Astrocyte (in vitro differentiated cells and primary cell): ENCODE measurements at regions not wholly inside any gene's neighbourhood (a gene's known extent, or its start where the extent isn't known, plus 50 kb on each side); places are given as distances from the start of the nearest gene placed in this dataset.

ENCODE experiments used
- DNase-seq: peaks from one replicate; pipeline ENCODE4 v3.0.0-alpha.2; 2010; ENCODE audit warnings: low read depth
- FAIRE-seq: peaks from 2 replicates; lab custom pipeline; 2011; peaks lifted over from hg19 to GRCh38; lab: Jason Lieb, UNC
- H2AFZ ChIP-seq: 2 replicates; pipeline ENCODE4 v1.6.0; 2012; ENCODE audit warnings: low read depth, low read length, inconsistent platforms
- H3K27ac ChIP-seq: 2 replicates; pipeline ENCODE4 v1.5.1; 2011; ENCODE audit warnings: low read depth, low read length, inconsistent platforms
- H3K27me3 ChIP-seq: 2 replicates; pipeline ENCODE4 v1.6.0; 2011; ENCODE audit warnings: low read length, inconsistent platforms; ENCODE audit not compliant: insufficient read depth
- H3K36me3 ChIP-seq: 2 replicates; pipeline ENCODE4 v1.5.1; 2011; ENCODE audit warnings: low read length, inconsistent platforms; ENCODE audit not compliant: insufficient read depth
- H3K4me1 ChIP-seq: 2 replicates; pipeline ENCODE4 v1.5.1; 2011; ENCODE audit warnings: low read length, inconsistent platforms; ENCODE audit not compliant: insufficient read depth
- H3K4me2 ChIP-seq: 2 replicates; pipeline ENCODE4 v1.6.0; 2012; ENCODE audit warnings: low read length, inconsistent platforms
- H3K4me3 ChIP-seq: 2 replicates; pipeline ENCODE4 v1.5.1; 2011; ENCODE audit warnings: low read depth, mild to moderate bottlenecking, low read length, inconsistent platforms; ENCODE audit not compliant: insufficient read depth
- H3K79me2 ChIP-seq: 2 replicates; pipeline ENCODE4 v1.6.0; 2012; ENCODE audit warnings: mild to moderate bottlenecking, low read length, inconsistent platforms; ENCODE audit not compliant: insufficient read depth
- H3K9ac ChIP-seq: 2 replicates; pipeline ENCODE4 v1.6.0; 2012; ENCODE audit warnings: mild to moderate bottlenecking, low read length, inconsistent platforms
- H3K9me3 ChIP-seq: 2 replicates; pipeline ENCODE4 v1.5.1; 2012; ENCODE audit warnings: low read depth, mild to moderate bottlenecking, low read length, inconsistent platforms; ENCODE audit not compliant: insufficient read depth
- H4K20me1 ChIP-seq: 2 replicates; pipeline ENCODE4 v1.6.0; 2012; ENCODE audit warnings: low read length, inconsistent platforms; ENCODE audit not compliant: insufficient read depth
- H3K27ac Mint-ChIP-seq: one replicate; pipeline ENCODE4 v1.8.0; 2021; ENCODE audit warnings: mild to moderate bottlenecking, mixed read lengths; ENCODE audit not compliant: unreplicated experiment
- H3K27me3 Mint-ChIP-seq: one replicate; pipeline ENCODE4 v1.8.0; 2021; ENCODE audit warnings: low read depth, mixed read lengths; ENCODE audit not compliant: unreplicated experiment
- H3K36me3 Mint-ChIP-seq: one replicate; pipeline ENCODE4 v1.8.0; 2021; ENCODE audit warnings: low read depth, mixed read lengths; ENCODE audit not compliant: unreplicated experiment
- H3K4me1 Mint-ChIP-seq: one replicate; pipeline ENCODE4 v1.8.0; 2021; ENCODE audit warnings: low read depth, mixed read lengths; ENCODE audit not compliant: unreplicated experiment
- H3K4me3 Mint-ChIP-seq: one replicate; pipeline ENCODE4 v1.8.0; 2021; ENCODE audit warnings: mild to moderate bottlenecking, moderate library complexity, mixed read lengths; ENCODE audit not compliant: unreplicated experiment
- H3K9me3 Mint-ChIP-seq: one replicate; pipeline ENCODE4 v1.8.0; 2021; ENCODE audit warnings: mild to moderate bottlenecking, mixed read lengths; ENCODE audit not compliant: unreplicated experiment
- EZH2 ChIP-seq: IDR thresholded peaks from 2 replicates; pipeline ENCODE4 v1.6.1; 2012; ENCODE audit warnings: mild to moderate bottlenecking, low read length, inconsistent platforms; ENCODE audit not compliant: insufficient read depth
- TF ChIP-seq, protein P1 (sequence below): IDR thresholded peaks from 2 replicates; pipeline ENCODE4 v1.5.1; 2011; ENCODE audit warnings: low read depth, mild to moderate bottlenecking, inconsistent platforms, low read length, moderate library complexity; ENCODE audit not compliant: insufficient read depth

DNA sequence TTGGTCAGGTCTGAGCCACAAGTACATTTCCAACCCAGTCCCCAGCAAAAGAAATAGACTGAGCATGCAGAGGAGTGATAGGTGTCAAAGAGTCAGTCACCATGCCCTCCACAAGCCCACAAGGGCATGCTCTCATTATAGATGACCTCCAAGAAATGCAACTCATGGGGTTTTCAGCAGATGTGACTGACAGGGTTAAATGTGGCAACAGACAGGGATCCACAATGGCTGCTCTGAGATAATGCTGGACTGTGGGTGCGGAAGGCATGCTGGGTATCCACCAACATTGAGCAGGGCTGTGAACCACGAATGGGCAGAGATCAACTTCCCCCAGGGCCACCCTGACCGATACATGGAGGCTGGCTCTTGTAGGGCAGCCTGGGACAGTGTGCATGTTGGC is 115.8 kb downstream of the BCOR start:
- DNase-seq (no peak), FAIRE-seq (no peak)
- H3K27me3 Mint-ChIP-seq: peaks cover 9% of the 10 kb centered on the region
- H3K4me2 ChIP-seq: no peak overlapping the region
- peaks cover 2% of the 10 kb centered on the region for H3K9me3 Mint-ChIP-seq
- peaks cover 18% of the 10 kb centered on the region for H3K4me1 Mint-ChIP-seq
- H3K79me2 ChIP-seq: no peaks in the 10 kb centered on the region
- TF ChIP-seq EZH2: no peak
- TF ChIP-seq, protein P1, sequence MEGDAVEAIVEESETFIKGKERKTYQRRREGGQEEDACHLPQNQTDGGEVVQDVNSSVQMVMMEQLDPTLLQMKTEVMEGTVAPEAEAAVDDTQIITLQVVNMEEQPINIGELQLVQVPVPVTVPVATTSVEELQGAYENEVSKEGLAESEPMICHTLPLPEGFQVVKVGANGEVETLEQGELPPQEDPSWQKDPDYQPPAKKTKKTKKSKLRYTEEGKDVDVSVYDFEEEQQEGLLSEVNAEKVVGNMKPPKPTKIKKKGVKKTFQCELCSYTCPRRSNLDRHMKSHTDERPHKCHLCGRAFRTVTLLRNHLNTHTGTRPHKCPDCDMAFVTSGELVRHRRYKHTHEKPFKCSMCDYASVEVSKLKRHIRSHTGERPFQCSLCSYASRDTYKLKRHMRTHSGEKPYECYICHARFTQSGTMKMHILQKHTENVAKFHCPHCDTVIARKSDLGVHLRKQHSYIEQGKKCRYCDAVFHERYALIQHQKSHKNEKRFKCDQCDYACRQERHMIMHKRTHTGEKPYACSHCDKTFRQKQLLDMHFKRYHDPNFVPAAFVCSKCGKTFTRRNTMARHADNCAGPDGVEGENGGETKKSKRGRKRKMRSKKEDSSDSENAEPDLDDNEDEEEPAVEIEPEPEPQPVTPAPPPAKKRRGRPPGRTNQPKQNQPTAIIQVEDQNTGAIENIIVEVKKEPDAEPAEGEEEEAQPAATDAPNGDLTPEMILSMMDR: no peak
- no peak overlapping the region for H3K9ac ChIP-seq
- no peaks in the 10 kb centered on the region for H3K36me3 Mint-ChIP-seq
- H3K4me3 ChIP-seq: no peak overlapping the region
- no peaks in the 10 kb centered on the region for H3K9me3 ChIP-seq
- H3K4me1 ChIP-seq: peaks cover 5% of the 10 kb centered on the region
- no peak overlapping the region for H3K4me3 Mint-ChIP-seq
- no peaks in the 10 kb centered on the region for H3K36me3 ChIP-seq
- no peaks in the 10 kb centered on the region for H3K27me3 ChIP-seq
- H4K20me1 ChIP-seq: no peaks in the 10 kb centered on the region
- no peak overlapping the region for H3K27ac Mint-ChIP-seq
- H2AFZ ChIP-seq: no peak overlapping the region
- no peak overlapping the region for H3K27ac ChIP-seq

DNA sequence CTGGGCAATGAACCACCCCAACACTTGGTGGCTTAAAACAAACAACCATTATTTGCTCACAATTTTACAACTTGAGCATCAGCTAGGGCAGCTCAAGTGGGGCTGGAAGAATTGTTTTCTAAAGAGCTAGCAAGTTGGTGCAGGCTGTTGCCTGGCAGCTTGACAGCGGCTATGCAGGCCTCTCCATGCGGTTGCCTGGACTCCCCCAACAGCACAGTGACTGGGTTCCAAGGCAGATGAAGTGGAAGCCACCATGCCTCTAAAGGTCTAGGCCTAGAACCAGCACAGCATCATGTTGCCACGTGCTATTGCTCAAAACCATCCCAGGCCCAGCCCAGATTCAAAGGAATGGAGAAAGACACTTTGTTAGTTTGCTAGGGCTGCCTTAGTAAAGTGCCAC is 114.8 kb downstream of the BCOR start:
- FAIRE-seq: no peak
- Histone ChIP-seq H3K4me2 (no peak overlapping the region), H3K79me2 (no peaks in the 10 kb centered on the region), H3K4me1 (peaks cover 5% of the 10 kb centered on the region), H3K27ac (no peak overlapping the region), H3K27me3 (no peaks in the 10 kb centered on the region), H4K20me1 (no peaks in the 10 kb centered on the region), H3K4me3 (no peak overlapping the region), H2AFZ (no peak overlapping the region), H3K36me3 (no peaks in the 10 kb centered on the region), H3K9ac (no peak overlapping the region), H3K9me3 (no peaks in the 10 kb centered on the region)
- H3K4me1 Mint-ChIP-seq: peaks cover 18% of the 10 kb centered on the region
- H3K27me3 Mint-ChIP-seq: peaks cover 8% of the 10 kb centered on the region
- peaks cover 2% of the 10 kb centered on the region for H3K9me3 Mint-ChIP-seq
- no peak for DNase-seq
- H3K4me3 Mint-ChIP-seq: no peak overlapping the region
- no peak overlapping the region for H3K27ac Mint-ChIP-seq
- TF ChIP-seq EZH2: no peak
- TF ChIP-seq, protein P1: no peak
- H3K36me3 Mint-ChIP-seq: no peaks in the 10 kb centered on the region

DNA sequence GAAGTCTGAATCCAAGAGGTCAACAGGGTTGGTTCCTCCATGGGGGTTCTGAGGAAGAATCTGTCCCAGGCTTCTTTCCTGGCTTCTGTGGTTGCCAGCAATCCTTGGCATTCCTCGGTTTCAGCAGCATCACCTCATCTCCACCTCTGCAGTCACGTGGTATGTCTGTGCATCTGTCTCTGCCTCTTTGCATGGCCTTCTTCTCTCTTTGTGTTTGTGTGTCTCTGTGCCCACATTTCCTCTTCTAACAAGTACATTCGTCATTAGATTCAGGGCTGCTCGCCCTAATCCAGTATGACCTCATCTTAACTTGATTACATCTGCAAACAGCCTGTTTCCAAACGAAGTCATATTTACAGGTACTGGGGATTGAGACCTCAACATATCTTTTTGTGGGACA is 114.0 kb downstream of the BCOR start:
- peaks cover 2% of the 10 kb centered on the region for H3K9me3 Mint-ChIP-seq
- Histone ChIP-seq H3K4me1 (peaks cover 5% of the 10 kb centered on the region), H3K27ac (no peak overlapping the region), H3K36me3 (no peaks in the 10 kb centered on the region), H3K4me3 (no peak overlapping the region), H4K20me1 (no peaks in the 10 kb centered on the region), H3K9ac (no peak overlapping the region), H3K9me3 (no peaks in the 10 kb centered on the region), H3K79me2 (no peaks in the 10 kb centered on the region), H2AFZ (no peak overlapping the region), H3K27me3 (no peaks in the 10 kb centered on the region), H3K4me2 (no peak overlapping the region)
- peaks cover 4% of the 10 kb centered on the region for H3K27me3 Mint-ChIP-seq
- TF ChIP-seq EZH2: no peak
- TF ChIP-seq, protein P1: no peak
- no peak overlapping the region for H3K27ac Mint-ChIP-seq
- DNase-seq (peak; percentile 71), FAIRE-seq (peak; percentile 92)
- no peaks in the 10 kb centered on the region for H3K36me3 Mint-ChIP-seq
- H3K4me1 Mint-ChIP-seq: peaks cover 18% of the 10 kb centered on the region
- H3K4me3 Mint-ChIP-seq: no peak overlapping the region
